ENCODE measurements at regions not wholly inside any gene's neighbourhood (a gene's known extent, or its start where the extent isn't known, plus 50 kb on each side); places are given as distances from the start of the nearest gene placed in this dataset.

GRCh38 chr4:129364747-129365452 lies 268.9 kb downstream of the C4orf33 start:
- no peak for TF ChIP-seq EZH2 (IDR thresholded peaks at IDR 0.05; ENCODE audit: insufficient read depth, poor library complexity, severe bottlenecking)
- no peak for TF ChIP-seq EZH2phosphoT487 (IDR thresholded peaks at IDR 0.05; ENCODE audit: insufficient read depth, low read depth)

All from GM23248 (cell line).